Right renal cortex interstitium (tissue), 3 donors: ENCODE measurements at regions not wholly inside any gene's neighbourhood (a gene's known extent, or its start where the extent isn't known, plus 50 kb on each side); places are given as distances from the start of the nearest gene placed in this dataset.
"Not testable (repeated sequence)": the region's sequence is repeated elsewhere in the genome, so short reads cannot be mapped to it uniquely, and the experiment has no call there.

Experiments
- DNase-seq, 3 donors: peaks; one replicate each; pipeline ENCODE4 v3.0.0-alpha.2; 2013; ENCODE audit warnings: low read depth in 3 of 3, low spot score in 2 of 3

- no peak for DNase-seq
Observed at GRCh38 chr13:83024232-83024631, 858.0 kb downstream of the SLITRK1 start.

GRCh38 chr13:83019986-83020385, 862.3 kb downstream of the SLITRK1 start:
- no peak for DNase-seq

DNA sequence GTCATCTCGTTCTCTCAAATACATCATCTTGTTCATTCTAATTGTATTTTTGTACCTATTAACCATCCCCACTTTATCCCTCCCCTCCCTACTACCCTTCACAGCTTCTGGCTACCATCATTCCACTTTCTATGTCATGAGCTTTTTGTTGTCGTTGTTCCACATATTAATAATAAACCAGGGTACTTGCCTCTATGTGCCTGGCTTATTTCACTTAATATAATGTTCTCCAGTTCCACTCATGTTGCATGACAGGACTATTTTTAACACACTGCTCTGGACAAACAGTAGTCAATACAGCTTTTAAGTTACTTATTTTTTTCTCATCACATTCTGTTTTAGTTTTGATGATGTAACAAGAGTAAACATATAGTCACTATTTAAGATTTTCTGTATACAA, 872.3 kb downstream of the SLITRK1 start:
- DNase-seq: no peak

GRCh38 chr13:83008212-83008929, 873.9 kb downstream of the SLITRK1 start:
- no peak for DNase-seq

DNA sequence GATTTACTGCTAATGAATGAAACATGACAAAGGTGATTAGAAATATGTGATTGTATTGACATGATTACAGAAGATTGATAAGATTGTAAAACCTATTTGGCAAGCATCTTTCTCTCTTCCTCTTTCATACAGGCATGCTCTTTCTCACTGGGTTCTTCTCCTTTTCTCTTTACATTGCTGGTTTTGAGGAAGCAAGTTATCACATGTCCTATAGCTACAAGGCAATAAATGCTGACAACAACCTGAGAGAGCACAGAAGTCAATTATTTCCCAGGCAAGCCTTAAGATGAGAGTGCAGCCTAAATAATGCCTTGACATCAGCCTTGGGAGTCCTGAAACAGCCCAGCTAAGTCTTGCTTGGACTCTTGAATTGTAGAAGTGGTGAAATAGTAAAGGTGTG, 875.0 kb downstream of the SLITRK1 start:
- no peak for DNase-seq

DNA sequence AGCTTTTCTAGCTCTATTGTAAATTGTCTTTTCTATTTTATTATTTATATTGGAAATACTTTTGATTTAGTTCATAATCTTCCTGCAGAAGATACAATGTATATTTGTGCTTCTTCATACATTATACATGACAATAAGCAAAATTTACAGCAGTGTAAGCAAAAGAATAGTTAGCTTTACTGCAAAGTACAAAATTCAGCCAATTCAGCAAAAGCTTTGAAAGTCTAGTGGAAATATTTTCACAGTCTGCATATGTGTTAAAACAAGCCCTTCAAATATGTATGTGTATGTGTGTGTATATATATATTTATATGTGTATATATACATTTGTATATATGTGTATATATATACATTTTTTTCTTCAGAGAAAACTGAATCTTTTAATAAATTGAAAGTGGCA, 879.1 kb downstream of the SLITRK1 start:
- no peak for DNase-seq

DNA sequence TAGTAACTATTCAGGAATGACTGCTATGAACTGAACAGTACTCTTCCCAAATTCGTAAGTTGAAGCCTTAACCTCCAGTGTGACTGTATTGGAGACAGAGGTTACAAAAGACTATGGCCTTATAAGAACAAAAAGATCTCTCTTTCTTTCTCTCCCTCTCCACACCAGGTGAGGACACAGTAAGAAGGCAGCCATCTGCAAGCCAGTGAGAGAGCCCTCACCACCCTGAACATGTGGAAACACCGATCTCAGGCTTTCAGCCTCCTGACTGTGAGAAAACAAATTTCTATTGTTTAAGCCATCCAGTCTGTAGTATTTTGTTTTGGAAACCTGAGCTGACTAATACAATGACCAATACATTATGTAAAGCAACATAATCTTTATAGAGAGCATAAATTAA, 888.9 kb downstream of the SLITRK1 start:
- no peak for DNase-seq

GRCh38 chr13:82976499-82976898, 905.8 kb downstream of the SLITRK1 start:
- DNase-seq: no peak

- DNase-seq: no peak
Observed at GRCh38 chr13:82963226-82964099, 918.8 kb downstream of the SLITRK1 start.

DNA sequence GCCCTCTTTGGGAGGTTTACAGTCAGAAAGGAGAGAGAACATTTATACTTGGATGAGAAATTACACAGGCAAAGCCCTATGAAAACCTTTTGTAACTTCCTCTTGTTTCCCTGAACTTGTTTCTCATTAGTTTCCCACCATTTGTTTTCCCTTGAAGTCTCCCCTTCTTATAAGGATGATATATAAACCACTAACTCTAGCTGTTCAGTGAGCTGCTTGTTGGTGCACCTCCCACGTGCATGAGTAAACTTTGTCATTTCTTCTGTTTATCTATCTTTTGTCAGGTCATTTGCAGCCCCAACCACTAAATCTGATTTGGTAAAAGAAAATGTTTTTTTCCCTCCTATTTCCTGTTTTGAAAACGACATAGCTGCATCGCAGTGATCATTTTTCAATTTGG, 919.9 kb downstream of the SLITRK1 start:
- no peak for DNase-seq

GRCh38 chr13:82961757-82962156, 920.5 kb downstream of the SLITRK1 start:
- no peak for DNase-seq

DNA sequence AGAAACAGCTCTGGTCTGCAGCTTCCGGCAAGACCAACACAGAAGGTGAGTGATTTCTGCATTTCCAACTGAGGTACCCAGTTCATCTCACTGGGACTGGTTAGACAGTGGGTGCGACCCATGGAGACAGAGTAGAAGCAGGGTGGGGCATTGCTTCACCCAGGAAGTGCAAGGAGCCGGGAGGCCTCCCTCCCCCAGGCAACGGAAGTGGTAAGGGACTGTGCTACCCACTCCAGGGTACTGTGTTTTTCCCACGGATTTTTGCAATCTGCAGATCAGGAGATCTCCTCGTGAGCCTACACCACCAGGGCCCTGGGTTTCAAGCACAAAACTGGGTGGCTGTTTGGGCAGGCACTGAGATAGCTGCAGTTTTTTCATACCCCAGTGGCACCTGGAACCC, 929.9 kb downstream of the SLITRK1 start:
- not testable (repeated sequence) for DNase-seq

GRCh38 chr13:82947683-82948082, 934.6 kb downstream of the SLITRK1 start:
- DNase-seq: no peak

- DNase-seq: no peak
Observed at GRCh38 chr13:82947191-82947621, 935.1 kb downstream of the SLITRK1 start.

DNA sequence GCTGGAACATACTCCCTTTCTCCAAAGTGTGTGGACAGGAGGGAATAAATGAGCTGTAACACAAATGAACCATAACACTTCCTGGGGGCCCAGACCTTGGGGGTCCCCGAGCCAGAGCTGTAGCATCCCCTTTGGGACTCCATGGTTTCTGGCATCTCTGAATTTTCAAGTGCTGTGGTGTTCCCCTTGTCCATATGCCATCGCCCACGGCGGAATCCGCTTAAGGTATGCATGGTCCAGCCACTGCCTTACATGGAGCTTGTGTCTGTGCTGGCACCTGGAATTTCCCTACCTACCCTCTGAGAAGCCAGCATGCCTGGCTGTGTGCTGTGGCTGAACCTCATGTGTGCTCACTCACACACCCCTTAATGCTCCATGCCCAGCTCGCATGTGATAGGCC, 943.6 kb downstream of the SLITRK1 start:
- DNase-seq: no peak

- DNase-seq: no peak
Observed at GRCh38 chr13:82934000-82934399, 948.3 kb downstream of the SLITRK1 start.

DNA sequence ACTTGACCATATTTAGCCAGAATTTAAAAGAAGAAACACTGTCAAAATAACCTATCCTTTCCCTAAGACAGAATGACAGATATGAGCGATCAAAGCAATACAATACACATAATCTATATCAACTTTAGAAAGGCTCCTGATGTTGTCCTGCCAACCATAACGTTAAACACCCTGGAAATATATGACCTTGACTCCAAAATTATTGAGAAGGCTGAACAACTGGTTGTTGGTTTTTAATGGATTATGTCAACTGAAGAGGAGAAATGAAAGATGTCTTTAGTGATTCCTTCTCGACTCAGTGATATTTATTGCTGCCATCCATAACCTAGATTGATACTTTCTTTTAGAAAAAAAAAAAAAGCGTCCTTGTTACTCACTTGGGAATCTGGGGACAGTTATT, 957.2 kb downstream of the SLITRK1 start:
- DNase-seq: no peak

- DNase-seq: no peak
Observed at GRCh38 chr13:82917984-82918383, 964.3 kb downstream of the SLITRK1 start.

- no peak for DNase-seq
Observed at GRCh38 chr13:82912564-82912963, 969.7 kb downstream of the SLITRK1 start.

DNA sequence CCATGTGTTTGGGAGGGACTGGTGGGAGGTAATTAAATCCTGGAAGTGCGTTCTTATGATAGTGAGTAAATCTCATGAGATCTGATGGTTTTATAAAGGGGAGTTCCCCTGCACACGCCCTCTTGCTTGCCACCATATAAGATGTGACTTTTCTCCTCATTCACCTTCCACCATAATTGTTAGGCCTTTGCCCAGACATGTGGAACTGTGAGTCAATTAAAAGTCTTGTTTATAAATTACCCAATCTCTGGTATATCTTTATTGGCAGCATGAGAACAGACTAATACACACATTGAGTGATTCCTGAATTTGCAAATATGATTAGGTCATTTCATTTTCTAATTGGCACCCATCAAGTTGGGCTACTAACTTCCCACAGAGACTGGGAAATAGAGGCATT, 977.2 kb downstream of the SLITRK1 start:
- DNase-seq: no peak

GRCh38 chr13:82900453-82900852, 981.8 kb downstream of the SLITRK1 start:
- no peak for DNase-seq

DNA sequence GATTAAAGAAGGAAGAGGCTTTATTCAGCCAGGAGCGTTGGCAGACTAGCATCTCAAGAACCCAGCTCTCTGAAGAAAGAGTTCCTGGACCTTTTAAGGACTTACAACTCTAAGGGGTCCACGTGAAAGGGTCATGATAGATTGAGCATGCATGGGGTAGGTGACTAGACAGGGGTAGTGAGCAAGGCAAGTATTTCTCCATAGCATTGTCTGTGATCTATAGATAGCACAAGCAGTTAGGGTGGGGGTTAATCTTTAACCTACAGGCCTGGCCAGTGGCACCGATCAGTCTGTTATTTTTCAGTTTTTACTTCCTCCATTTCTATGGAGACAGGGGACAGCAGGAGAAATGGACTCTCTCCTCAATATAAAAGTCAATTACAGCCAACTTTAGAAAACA, 983.7 kb downstream of the SLITRK1 start:
- no peak for DNase-seq
